OCI-LY3 (cell line): ENCODE measurements at regions not wholly inside any gene's neighbourhood (a gene's known extent, or its start where the extent isn't known, plus 50 kb on each side); places are given as distances from the start of the nearest gene placed in this dataset.

Experiments used
- CTCF ChIP-seq: fragments of 200-600, 300-600 bp; sonication (generic); IDR thresholded peaks from 2 replicates; pipeline ENCODE4 v1.5.1; 2014; ENCODE audit warnings: antibody characterized with exemption, low read length, low read depth
- EZH2phosphoT487 ChIP-seq: fragments of 200-600 bp; shearing (Covaris generic); IDR thresholded peaks from 2 replicates; pipeline ENCODE4 v1.6.1; 2018; ENCODE audit warnings: antibody characterized with exemption, mixed run types, low read depth

GRCh38 chr6:49339096-49339495, 124.0 kb downstream of the MMUT start:
- TF ChIP-seq CTCF (no peak), EZH2phosphoT487 (no peak)
